ENCODE measurements at regions not wholly inside any gene's neighbourhood (a gene's known extent, or its start where the extent isn't known, plus 50 kb on each side); places are given as distances from the start of the nearest gene placed in this dataset.

DNA sequence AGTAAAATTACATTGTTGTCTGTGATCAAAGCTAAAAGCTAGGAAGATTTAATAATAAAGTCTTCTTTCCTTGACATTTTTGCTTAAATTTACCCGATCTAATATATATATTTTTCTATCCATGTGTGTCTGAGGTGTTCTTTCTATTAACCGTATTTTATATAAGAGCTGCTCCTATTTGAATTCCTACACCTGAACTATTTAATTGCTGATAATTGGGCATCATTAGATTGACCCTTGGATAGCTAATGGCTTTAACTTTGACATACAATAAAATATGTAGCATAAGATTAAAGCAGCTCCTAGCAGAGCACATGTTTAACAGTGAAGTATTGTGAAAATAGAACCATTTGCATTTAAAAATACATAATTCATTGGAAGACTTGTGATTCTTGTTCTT, 792.7 kb downstream of the MAT2B start:
- TF ChIP-seq, protein P1, sequence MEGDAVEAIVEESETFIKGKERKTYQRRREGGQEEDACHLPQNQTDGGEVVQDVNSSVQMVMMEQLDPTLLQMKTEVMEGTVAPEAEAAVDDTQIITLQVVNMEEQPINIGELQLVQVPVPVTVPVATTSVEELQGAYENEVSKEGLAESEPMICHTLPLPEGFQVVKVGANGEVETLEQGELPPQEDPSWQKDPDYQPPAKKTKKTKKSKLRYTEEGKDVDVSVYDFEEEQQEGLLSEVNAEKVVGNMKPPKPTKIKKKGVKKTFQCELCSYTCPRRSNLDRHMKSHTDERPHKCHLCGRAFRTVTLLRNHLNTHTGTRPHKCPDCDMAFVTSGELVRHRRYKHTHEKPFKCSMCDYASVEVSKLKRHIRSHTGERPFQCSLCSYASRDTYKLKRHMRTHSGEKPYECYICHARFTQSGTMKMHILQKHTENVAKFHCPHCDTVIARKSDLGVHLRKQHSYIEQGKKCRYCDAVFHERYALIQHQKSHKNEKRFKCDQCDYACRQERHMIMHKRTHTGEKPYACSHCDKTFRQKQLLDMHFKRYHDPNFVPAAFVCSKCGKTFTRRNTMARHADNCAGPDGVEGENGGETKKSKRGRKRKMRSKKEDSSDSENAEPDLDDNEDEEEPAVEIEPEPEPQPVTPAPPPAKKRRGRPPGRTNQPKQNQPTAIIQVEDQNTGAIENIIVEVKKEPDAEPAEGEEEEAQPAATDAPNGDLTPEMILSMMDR (IDR thresholded peaks at IDR 0.05) = no peak
- Histone ChIP-seq H3K36me3 (no peaks in the 10 kb centered on the region), H3K4me3 (no peak overlapping the region), H3K27ac (no peak overlapping the region), H3K27me3 (no peaks in the 10 kb centered on the region), H3K4me1 (no peaks in the 10 kb centered on the region), H3K9me3 (no peaks in the 10 kb centered on the region)
- no peak for DNase-seq (ENCODE audit: low spot score)

DNA sequence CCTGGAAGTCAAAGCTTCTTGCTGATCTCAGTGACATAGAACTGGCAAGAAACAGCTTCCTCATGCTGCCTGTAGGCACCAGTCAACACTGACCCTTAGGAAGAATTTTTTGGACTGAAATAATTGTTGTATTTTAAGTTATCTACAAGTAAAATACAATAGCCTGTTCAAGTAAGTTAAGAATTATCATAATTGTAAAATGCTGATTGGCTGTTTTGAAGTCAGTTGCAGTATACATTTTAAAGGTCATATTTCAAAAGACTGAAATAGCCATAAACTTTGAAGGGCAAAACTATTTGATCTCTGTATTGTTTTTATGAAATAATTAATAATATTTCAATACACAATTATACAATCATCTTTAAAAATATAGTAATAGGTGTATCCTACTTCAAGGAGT, 794.9 kb downstream of the MAT2B start:
- H3K36me3 ChIP-seq = no peaks in the 10 kb centered on the region
- H3K4me1 ChIP-seq = no peaks in the 10 kb centered on the region
- no peaks in the 10 kb centered on the region for H3K9me3 ChIP-seq
- no peak overlapping the region for H3K4me3 ChIP-seq
- no peaks in the 10 kb centered on the region for H3K27me3 ChIP-seq
- TF ChIP-seq, protein P1 (IDR thresholded peaks at IDR 0.05) = no peak
- DNase-seq (ENCODE audit: low spot score) = no peak
- H3K27ac ChIP-seq = no peak overlapping the region

DNA sequence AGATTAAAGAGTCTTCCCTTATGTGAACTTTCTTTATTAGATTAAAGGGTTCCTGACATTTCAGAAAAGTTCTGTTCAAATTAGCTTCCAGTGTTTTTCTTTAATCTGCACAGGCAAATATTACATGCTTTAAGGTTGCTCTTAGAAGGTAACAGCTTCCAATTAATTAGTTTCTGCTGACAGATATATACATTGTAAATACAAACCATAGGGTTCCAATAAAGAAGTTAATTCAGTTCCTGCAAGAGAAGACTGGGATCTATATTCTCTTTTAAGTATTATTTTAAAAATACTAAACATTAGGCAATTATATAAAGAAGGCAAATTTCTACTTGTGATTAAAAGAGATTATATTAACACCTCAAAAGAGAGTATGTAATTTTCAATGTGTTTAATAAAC, 795.7 kb downstream of the MAT2B start:
- DNase-seq (ENCODE audit: low spot score) = no peak
- no peaks in the 10 kb centered on the region for H3K27me3 ChIP-seq
- H3K9me3 ChIP-seq = no peaks in the 10 kb centered on the region
- no peaks in the 10 kb centered on the region for H3K4me1 ChIP-seq
- H3K4me3 ChIP-seq = no peak overlapping the region
- TF ChIP-seq, protein P1 (IDR thresholded peaks at IDR 0.05) = no peak
- H3K27ac ChIP-seq = no peak overlapping the region
- H3K36me3 ChIP-seq = no peaks in the 10 kb centered on the region

- DNase-seq (ENCODE audit: low spot score) = no peak
- Histone ChIP-seq H3K36me3 (no peaks in the 10 kb centered on the region), H3K4me1 (no peaks in the 10 kb centered on the region), H3K27me3 (no peaks in the 10 kb centered on the region), H3K27ac (no peak overlapping the region), H3K9me3 (no peaks in the 10 kb centered on the region), H3K4me3 (no peak overlapping the region)
- TF ChIP-seq, protein P1 (IDR thresholded peaks at IDR 0.05) = no peak
These were observed 796.3 kb downstream of the MAT2B start for GRCh38 chr5:164301708-164302107.

DNA sequence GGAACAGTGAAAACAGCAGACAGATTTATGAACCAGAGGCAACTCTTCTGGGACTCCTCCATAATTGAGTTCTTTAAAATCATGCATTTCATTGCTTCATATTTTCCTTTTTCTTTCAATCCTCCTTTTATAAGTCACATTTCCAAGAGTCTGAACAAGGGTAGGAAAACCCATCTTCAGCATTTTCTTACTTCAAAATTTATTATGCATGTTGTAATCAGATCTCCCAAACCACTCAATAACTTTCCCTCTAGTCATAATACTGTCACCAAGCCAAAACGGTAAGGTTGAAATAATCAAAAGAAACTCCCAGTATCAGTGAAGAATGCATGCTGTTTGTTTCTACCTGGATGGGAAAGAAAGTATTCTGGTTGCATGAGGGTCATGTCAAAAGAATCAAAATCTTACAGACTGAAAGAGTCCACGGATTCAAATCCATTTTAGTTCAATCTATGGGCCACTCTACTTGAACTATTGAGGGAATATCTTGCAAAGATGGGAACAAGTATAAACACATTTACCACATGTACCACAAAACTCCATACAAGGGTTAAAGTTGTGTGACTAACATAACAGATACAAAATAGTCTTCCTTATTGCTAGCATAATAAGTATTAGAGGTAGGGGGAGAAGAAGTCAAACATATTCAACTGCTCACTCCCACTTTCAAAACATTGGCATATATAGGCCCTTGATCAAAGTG, 797.3 kb downstream of the MAT2B start:
- Histone ChIP-seq H3K36me3 (no peaks in the 10 kb centered on the region), H3K27ac (no peak overlapping the region)
- TF ChIP-seq, protein P1 (IDR thresholded peaks at IDR 0.05) = no peak

DNA sequence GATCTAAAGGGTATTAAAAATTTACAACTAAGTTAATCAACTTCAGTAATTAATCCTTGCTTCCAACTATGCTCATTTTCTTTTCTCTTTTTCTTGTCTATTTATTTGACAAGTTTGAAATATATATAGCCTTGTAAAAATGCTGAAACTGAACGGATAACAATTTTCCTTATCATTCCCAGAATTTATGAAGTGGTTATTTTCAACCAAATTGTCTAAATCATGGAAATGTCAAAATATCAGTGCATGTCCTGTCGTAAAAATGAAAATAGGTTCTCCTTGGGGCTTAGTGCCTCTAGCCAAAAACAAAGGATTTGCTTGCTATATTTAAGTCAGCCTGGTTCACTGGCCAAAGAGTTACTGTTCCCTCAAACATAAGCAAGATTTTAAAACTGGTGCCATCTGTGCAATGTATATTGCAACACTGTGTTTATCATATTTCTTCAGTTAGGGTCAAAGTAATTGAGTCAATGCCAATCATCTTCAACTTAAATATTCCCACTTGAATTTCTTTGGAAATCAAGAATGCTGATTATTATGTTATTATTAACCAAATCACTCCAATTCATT, 798.3 kb downstream of the MAT2B start:
- no peaks in the 10 kb centered on the region for H3K27me3 ChIP-seq
- TF ChIP-seq, protein P1 (IDR thresholded peaks at IDR 0.05) = no peak

More for the DNA sequence above, 797.3 kb downstream of the MAT2B start:
- Histone ChIP-seq H3K27me3 (no peaks in the 10 kb centered on the region), H3K4me3 (no peak overlapping the region), H3K4me1 (no peaks in the 10 kb centered on the region), H3K9me3 (no peaks in the 10 kb centered on the region)
- DNase-seq (ENCODE audit: low spot score) = no peak

More for the DNA sequence above, 798.3 kb downstream of the MAT2B start:
- Histone ChIP-seq H3K4me1 (no peaks in the 10 kb centered on the region), H3K9me3 (no peaks in the 10 kb centered on the region), H3K27ac (no peak overlapping the region), H3K4me3 (no peak overlapping the region), H3K36me3 (no peaks in the 10 kb centered on the region)
- no peak for DNase-seq (ENCODE audit: low spot score)
